Esophagus (tissue), 2 donors: ENCODE measurements at regions not wholly inside any gene's neighbourhood (a gene's known extent, or its start where the extent isn't known, plus 50 kb on each side); places are given as distances from the start of the nearest gene placed in this dataset.

Experiments used
- H3K27ac ChIP-seq, 2 donors: one replicate each; pipeline ENCODE4 v1.5.1; 2013; ENCODE audit warnings: low read depth in 2 of 2, mild to moderate bottlenecking in 2 of 2, inconsistent platforms in 1 of 2, low read length in 1 of 2, moderate library complexity in 1 of 2
- H3K27me3 ChIP-seq, 2 donors: one replicate each; pipeline ENCODE4 v1.6.1; 2013; ENCODE audit warnings: low read length in 2 of 2, control low read depth in 1 of 2, mild to moderate bottlenecking in 1 of 2; ENCODE audit not compliant: insufficient read depth in 2 of 2, control insufficient read depth in 1 of 2
- H3K36me3 ChIP-seq, 2 donors: one replicate each; pipeline ENCODE4 v1.6.1; 2013; ENCODE audit warnings: low read length in 1 of 2; ENCODE audit not compliant: control insufficient read depth in 2 of 2, insufficient read depth in 2 of 2
- H3K4me1 ChIP-seq, 2 donors: one replicate each; pipeline ENCODE4 v1.6.1; 2013; ENCODE audit warnings: low read length in 1 of 2; ENCODE audit not compliant: control insufficient read depth in 2 of 2, insufficient read depth in 2 of 2
- H3K4me3 ChIP-seq, 2 donors: one replicate each; pipeline ENCODE4 v1.5.1; 2013; ENCODE audit warnings: low read length in 2 of 2, mild to moderate bottlenecking in 2 of 2, low read depth in 1 of 2, moderate library complexity in 1 of 2
- H3K9me3 ChIP-seq, 2 donors: one replicate each; pipeline ENCODE4 v1.6.1; 2013; ENCODE audit warnings: mild to moderate bottlenecking in 2 of 2, low read depth in 1 of 2, low read length in 1 of 2, moderate library complexity in 1 of 2; ENCODE audit not compliant: control insufficient read depth in 2 of 2, insufficient read depth in 1 of 2
- WGBS, 2 donors: extraction: QIAGEN DNeasy Blood & Tissue Kit; methylation state at CpG; one replicate each; pipeline ENCODE4 v1.1.7; 2013; 5-methylcytosine and 5-hydroxymethylcytosine counted together
- donor health status: healthy with polysubstance abuse.
- donor health status: Bipolar disorder and iron deficiency.

GRCh38 chr3:168820810-168821415 is 725.2 kb upstream of the GOLIM4 start:
- WGBS, 2 donors, result 36 to 45% methylated on average over 8 of the region's 8 CpGs
- H3K27ac ChIP-seq, result no peak overlapping the region
- no peaks in the 10 kb centered on the region for H3K36me3 ChIP-seq
- no peaks in the 10 kb centered on the region for H3K9me3 ChIP-seq
- H3K4me3 ChIP-seq, result no peak overlapping the region
- H3K4me1 ChIP-seq, result no peaks in the 10 kb centered on the region
- no peaks in the 10 kb centered on the region for H3K27me3 ChIP-seq

- no peaks in the 10 kb centered on the region for H3K9me3 ChIP-seq
- no peaks in the 10 kb centered on the region for H3K4me1 ChIP-seq
- H3K36me3 ChIP-seq, result no peaks in the 10 kb centered on the region
- H3K4me3 ChIP-seq, result no peak overlapping the region
- 90 to 96% methylated on average over 4 of the region's 4 CpGs for WGBS, 2 donors
- no peaks in the 10 kb centered on the region for H3K27me3 ChIP-seq
- H3K27ac ChIP-seq, result no peak overlapping the region
Measured at GRCh38 chr3:168817177-168817576, 721.5 kb upstream of the GOLIM4 start.

- Histone ChIP-seq H3K27ac (no peak overlapping the region), H3K36me3 (no peaks in the 10 kb centered on the region), H3K4me3 (no peak overlapping the region), H3K4me1 (no peaks in the 10 kb centered on the region), H3K9me3 (no peaks in the 10 kb centered on the region), H3K27me3 (no peaks in the 10 kb centered on the region)
- WGBS, 2 donors, result 72 to 79% methylated on average over 2 of the region's 2 CpGs
Measured at GRCh38 chr3:168815946-168816345, 720.2 kb upstream of the GOLIM4 start.

- Histone ChIP-seq H3K27me3 (no peaks in the 10 kb centered on the region), H3K4me1 (no peaks in the 10 kb centered on the region), H3K4me3 (no peak overlapping the region), H3K36me3 (no peaks in the 10 kb centered on the region), H3K9me3 (no peaks in the 10 kb centered on the region), H3K27ac (no peak overlapping the region)
- WGBS, 2 donors, result 81 to 87% methylated on average over 2 of the region's 2 CpGs
Measured at GRCh38 chr3:168813225-168813802, 717.6 kb upstream of the GOLIM4 start.

- WGBS, 2 donors, result 58 to 66% methylated on average over 3 of the region's 3 CpGs
- no peaks in the 10 kb centered on the region for H3K36me3 ChIP-seq
- no peaks in the 10 kb centered on the region for H3K27me3 ChIP-seq
- no peak overlapping the region for H3K27ac ChIP-seq
- H3K9me3 ChIP-seq, result no peaks in the 10 kb centered on the region
- H3K4me1 ChIP-seq, result no peaks in the 10 kb centered on the region
- no peak overlapping the region for H3K4me3 ChIP-seq
Measured at GRCh38 chr3:168812234-168812633, 716.5 kb upstream of the GOLIM4 start.

- Histone ChIP-seq H3K9me3 (no peaks in the 10 kb centered on the region), H3K27me3 (no peaks in the 10 kb centered on the region), H3K4me1 (no peaks in the 10 kb centered on the region), H3K36me3 (no peaks in the 10 kb centered on the region), H3K4me3 (no peak overlapping the region), H3K27ac (no peak overlapping the region)
- WGBS, 2 donors, result 88% methylated on average over 3 of the region's 3 CpGs
Measured at GRCh38 chr3:168808596-168808995, 712.9 kb upstream of the GOLIM4 start.

GRCh38 chr3:168807448-168807847 is 711.7 kb upstream of the GOLIM4 start:
- H3K27me3 ChIP-seq, result no peaks in the 10 kb centered on the region
- no peak overlapping the region for H3K4me3 ChIP-seq
- H3K9me3 ChIP-seq, result no peaks in the 10 kb centered on the region
- H3K27ac ChIP-seq, result no peak overlapping the region
- no peaks in the 10 kb centered on the region for H3K4me1 ChIP-seq
- H3K36me3 ChIP-seq, result no peaks in the 10 kb centered on the region
- 46 to 50% methylated on average over 4 of the region's 4 CpGs for WGBS, 2 donors

GRCh38 chr3:168806871-168807270 is 711.1 kb upstream of the GOLIM4 start:
- no peak overlapping the region for H3K27ac ChIP-seq
- no peaks in the 10 kb centered on the region for H3K27me3 ChIP-seq
- no peak overlapping the region for H3K4me3 ChIP-seq
- WGBS, 2 donors, result 76% methylated on average over 1 of the region's 1 CpG
- no peaks in the 10 kb centered on the region for H3K4me1 ChIP-seq
- H3K36me3 ChIP-seq, result no peaks in the 10 kb centered on the region
- H3K9me3 ChIP-seq, result no peaks in the 10 kb centered on the region

GRCh38 chr3:168803536-168803935 is 707.8 kb upstream of the GOLIM4 start:
- Histone ChIP-seq H3K9me3 (no peaks in the 10 kb centered on the region), H3K4me1 (no peaks in the 10 kb centered on the region), H3K36me3 (no peaks in the 10 kb centered on the region), H3K27ac (no peak overlapping the region), H3K27me3 (no peaks in the 10 kb centered on the region), H3K4me3 (no peak overlapping the region)
- WGBS, 2 donors, result 48 to 67% methylated on average over 1 of the region's 1 CpG

GRCh38 chr3:168802766-168803165 is 707.0 kb upstream of the GOLIM4 start:
- Histone ChIP-seq H3K4me3 (no peak overlapping the region), H3K36me3 (no peaks in the 10 kb centered on the region), H3K9me3 (no peaks in the 10 kb centered on the region), H3K4me1 (no peaks in the 10 kb centered on the region), H3K27me3 (no peaks in the 10 kb centered on the region), H3K27ac (no peak overlapping the region)
- 71 to 78% methylated on average over 4 of the region's 4 CpGs for WGBS, 2 donors
